NCI-H2029 treated with DMSO at 0.1 percent for 48 hours (cell line): ENCODE measurements at regions not wholly inside any gene's neighbourhood (a gene's known extent, or its start where the extent isn't known, plus 50 kb on each side); places are given as distances from the start of the nearest gene placed in this dataset.

ENCODE experiments used
- DNase-seq: peaks from one replicate; lab custom pipeline; 2025; lab: John Stamatoyannopoulos, UW

DNA sequence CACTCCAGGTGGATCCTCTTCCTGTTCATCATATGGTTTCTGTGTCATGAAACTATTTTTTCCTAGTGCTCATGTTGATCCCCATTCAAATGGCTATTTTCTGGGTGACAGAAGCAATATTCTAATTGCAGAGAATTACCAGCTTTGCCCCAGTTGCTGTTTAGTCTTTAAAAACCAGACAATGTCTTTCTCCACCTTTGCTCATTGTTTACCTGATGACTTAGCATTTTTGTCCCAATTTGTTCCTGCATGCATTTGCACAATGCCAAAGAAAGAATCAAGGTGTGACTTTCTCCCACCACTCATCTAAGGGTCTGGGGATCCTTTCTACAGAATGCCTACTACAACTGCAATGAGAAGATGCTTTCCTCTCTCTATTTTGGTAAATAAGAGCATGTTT lies 439.9 kb upstream of the MAF start:
- DNase-seq = no peak

DNA sequence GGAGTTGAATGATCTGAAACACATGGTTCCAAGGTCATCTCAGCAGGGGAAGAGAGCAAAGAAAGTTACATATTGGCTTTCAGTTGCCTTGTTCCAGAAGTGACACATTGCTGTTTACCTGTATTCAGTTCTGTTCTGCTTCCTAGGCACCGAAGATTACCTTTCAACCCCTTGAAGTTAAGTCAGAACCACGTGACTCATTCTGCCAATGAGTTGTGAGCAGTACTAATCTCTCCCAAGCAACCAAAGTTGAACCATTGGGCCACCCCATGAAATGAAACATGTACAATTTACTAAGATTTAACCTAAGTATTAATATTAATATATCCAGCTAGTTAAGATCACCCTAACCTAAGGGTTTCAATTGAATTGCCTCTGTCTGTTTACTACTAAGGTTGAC lies 439.2 kb upstream of the MAF start:
- DNase-seq = no peak

DNA sequence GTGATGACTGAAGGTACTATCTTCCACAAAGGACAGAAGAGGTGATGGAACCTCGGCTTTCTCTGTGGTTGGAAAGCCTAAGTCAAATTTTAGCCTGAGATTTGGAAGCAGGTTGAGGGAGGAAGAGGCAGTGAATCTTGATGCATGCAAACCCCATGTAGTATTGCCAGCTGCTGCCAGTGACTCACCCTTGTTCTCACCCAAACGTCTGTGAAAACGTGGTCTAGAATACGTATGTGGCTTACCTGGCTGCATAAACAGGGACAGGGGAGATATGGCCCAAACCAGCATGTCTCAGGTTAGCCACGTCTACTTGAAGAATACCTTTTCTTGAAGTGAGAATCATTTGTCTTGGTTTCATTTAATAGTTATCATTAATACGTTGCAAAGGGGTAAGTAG lies 438.0 kb upstream of the MAF start:
- no peak for DNase-seq

DNA sequence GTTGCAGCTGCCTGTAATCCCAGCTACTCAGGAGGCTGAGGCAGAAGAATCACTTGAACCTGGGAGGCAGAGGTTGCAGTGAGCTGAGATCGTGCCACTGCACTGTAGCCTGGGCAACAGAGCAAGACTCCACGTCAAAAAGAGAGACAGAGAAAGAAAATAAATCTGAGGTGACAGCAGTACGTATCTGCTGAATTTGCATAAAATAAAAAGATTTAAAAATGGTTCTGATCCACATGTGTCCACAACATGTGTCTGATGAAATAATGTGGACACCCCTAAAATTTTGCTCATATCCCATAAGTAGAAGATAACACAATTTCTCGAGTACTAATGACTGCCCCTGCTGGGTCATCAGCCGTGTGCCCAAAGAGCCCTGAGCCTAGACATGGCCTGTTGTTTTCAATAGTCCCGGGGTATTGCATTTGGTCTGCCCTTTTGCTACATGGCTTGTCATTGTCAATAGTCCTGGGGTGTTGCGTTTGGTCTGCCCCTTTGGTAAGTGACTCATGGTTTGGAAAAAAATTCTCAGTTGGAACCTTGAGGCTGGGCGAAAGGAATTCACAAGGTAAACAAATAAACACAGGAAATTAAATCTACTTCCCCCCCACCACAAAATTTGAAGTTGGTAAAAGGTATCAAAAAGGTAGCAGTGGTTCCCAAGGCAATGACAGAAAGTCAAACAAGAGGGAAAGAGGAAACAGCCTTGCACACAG lies 434.6 kb upstream of the MAF start:
- no peak for DNase-seq

DNA sequence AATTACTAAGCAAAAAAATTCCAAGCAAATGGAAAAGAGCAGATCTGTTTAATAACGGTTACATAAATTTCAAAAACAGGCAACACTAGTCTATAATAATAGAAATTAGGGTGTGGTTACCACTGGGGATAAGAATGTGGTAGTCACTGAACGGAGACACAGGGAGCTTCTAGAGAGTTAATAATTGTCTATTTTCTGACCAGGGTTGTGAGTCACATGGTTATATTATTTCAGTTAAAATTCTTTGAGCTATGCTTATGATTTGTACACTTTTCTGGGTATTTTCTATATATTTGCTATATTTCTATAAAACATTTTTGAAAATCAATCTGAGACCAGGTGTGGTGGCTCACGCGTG lies 433.9 kb upstream of the MAF start:
- no peak for DNase-seq

DNA sequence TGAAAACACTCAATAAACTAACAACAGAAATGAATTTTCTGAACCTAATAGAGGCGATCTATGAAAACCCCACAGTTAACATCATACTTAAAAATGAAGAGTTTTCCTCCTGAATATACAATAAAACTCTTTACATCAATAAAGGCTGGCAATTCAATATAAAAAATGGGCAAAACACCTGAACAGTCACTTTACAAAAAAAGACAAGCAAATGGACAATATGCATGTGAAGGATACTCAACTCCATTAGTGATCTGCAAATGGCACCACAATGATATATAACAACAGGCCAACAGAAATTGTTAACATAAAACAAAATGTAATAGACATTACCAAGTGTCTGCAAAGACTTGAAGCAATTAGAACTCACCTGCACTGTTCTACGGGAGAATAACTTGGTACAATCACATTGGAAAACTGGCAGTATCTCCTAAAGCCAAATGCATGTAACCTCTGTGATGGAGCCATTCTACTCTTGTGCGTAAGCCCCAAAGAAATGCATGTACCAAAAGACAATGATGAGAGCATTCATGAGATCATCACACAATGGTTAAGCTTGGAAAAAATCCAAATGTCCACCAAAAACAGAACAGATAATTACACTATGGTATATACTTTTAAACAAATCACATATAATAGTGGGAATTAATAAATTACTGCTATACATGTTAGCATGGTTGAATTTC lies 433.4 kb upstream of the MAF start:
- DNase-seq = no peak

DNA sequence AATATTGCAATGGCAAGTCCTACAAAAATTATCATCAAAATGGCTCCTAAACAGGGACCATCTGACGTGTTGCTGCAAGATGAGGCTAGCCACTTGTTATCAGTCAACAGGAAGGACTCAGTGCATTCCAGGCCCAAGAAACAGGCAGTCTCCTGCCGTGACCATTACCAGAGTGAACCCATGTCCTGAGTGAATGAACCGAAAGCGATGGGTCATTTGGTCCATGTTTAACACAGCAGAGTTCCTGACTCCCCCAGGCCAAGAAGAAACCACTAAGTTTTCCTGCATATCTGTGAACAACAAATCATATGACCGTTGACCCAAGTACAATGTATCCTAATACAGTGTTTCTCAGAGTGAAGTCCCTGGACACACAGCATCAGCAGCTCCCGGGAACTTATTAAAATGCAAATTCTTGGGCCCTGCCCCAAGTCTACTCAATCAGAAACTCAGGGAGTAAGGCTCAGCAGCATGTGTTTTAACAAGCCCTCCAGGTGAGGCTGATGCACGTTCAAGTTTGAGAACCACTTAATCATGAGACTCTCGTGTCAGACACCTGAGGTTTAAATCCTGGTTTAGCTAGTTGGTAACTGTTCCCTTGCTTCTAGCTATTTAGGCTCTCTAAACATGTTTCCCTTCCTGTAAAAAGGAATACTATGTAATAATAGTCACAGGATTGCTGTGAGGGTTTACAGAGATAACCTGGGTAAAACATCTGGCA lies 429.4 kb upstream of the MAF start:
- no peak for DNase-seq

DNA sequence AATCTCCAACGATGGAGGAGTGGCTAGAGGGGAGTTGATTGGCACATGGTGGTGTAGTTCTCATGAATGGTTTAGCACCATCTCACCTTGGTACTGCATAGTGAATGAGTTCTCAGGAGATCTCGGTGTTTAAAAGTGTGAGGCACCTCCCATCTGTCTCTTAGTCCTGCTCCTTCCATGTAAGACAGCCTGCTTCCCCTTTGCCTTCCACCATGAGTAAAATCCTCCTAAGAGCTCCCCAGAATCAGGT lies 428.8 kb upstream of the MAF start:
- no peak for DNase-seq

DNA sequence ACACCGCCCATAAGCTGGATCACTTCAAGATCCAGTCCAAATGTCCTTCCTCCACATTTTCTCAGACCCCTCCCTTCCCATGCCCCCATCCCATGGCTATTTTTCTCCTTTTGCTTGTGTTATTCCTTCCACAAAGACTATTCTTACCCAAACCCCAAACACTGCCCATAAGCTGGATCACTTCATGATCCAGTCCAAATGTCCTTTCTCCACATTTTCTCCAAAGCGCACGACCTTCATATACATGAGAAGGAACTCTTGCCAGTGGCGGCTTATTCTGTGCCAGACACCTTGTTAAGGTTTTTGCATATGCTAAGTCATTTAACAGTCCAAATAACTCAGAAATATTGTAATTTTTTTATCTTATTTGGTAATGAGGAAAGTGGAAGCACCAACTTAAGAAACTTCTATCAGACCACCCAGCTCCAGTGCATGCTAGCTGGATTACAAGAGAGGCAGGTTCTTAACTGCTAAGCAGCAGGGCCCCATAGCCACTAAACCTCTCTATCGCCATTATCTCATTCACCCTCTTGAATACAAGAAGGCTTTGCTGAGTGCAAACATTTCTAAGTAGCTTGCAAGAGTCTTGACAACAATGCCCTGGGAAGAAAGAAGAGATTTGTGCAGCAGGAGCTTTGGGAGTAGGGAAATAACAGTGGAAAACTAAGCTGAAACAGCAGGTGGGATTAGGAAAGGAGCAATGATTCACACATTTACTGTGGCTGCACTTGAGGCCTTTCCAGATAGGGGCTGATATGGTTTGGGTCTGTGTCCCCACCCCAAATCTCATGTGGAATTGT lies 428.2 kb upstream of the MAF start:
- DNase-seq = no peak

DNA sequence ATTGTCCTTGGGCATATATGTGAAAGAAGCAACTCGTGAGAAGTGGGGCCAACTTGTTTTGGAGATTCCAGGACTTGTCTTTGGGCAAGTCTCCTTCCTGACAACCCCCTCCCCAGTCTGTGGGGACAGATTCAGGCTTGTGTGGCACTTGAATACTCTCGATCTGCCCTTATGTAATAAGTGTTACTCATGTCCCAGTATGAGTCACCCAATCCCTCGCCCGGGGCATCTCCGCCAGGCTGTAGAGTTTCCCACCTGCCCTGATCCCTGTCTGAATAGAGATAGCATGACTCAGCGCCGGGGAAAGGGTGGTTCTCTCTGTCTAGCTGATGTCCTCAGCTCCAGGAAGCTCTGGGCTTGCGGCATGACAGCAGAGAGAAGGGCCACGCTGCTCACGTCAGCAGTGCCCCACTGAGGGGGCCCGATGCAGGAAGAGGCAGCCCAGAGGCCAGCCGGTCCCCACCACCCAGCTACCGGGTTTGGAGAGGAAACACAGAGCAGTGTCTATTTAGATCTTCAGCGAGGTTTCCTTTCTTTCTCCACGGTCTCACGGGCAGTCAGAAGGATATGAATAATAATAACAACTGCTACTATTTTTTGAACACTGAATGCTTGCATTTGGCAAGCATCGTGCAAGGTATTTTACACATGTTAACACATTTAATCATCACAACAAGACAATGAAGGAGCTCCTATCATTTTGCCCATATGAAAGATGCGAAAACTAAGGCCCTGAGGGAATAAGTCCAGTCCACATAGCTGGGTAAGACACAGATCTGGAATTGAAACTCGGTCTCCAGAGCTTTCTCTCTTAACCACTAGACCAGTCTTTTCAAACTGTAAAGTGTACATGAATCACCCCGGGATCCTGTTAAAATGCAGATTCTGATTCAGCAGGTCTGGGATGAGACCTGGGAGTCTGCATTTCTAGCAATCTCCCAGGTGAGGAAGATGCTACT lies 426.7 kb upstream of the MAF start:
- no peak for DNase-seq

DNA sequence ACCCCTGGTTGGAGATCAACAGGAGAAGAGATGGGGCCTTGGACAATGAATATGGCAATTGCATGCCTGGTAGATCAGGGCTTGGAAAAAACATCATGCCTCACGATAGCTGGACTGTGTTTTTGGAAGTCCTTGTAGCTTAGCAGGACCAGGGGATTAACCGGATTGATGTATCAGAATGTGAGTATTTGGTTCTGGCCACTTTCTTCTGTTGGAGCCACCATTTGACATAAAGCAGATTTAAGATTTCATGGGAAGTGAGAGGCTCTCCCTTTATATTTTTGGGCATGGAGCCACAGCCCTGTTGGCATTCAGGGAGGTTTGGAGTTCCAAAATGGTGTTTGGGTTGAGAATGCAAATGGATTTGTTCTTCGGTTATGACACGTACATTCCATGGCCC lies 424.7 kb upstream of the MAF start:
- DNase-seq = no peak

DNA sequence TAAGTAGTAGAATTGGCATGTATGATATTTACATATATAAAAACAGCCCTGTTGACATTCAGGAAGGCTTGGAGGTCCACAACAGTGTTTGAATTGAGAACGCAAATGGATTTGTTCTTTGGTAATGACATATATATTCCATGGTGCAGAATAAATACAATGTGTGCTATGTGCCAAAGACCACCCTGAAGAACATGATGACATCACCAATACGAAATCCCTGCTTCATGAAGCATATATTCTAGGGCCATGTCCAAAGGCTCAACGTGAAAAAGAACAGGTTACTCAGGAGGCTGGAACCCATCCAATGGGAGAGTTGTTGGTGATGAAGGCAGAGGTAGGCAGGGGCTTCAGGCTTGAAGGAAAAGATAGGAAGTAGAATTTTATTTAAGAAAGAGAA lies 423.9 kb upstream of the MAF start:
- DNase-seq = no peak

DNA sequence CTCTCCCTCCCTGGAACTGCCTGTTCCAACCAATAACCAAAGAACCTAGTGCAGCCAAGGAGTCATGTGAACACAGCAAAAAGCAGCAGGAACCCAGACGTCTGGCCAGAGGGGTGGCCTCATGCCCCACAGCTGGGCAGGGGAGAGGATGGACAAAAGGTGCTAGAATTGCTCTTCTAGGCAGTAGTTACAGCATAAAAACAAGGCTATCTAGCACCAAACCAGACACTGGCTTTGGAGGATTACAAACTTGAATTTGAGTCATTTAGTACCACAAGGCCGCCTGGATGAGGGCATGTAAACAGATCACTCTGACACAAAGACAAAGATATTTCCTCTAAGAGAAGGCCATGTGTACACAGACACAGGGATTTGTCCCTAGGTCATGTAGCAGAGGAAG lies 423.3 kb upstream of the MAF start:
- no peak for DNase-seq

DNA sequence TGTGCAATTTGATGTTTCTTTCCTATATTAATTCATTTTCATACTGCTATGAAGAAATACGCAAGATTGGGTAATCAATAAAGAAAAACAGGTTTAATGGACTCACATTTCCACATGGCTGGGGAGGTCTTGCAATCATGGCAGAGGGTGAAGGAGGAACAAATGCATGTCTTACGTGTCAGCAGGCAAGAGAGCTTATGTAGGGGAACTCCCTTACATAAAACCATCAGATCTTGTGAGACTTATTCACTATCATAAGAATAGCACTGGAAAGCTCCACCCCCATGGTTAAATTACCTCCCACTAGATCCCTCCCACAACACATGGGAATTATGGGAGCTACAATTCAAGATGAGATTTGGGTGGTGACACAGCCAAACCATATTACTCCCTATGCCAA lies 418.9 kb upstream of the MAF start:
- DNase-seq = no peak

DNA sequence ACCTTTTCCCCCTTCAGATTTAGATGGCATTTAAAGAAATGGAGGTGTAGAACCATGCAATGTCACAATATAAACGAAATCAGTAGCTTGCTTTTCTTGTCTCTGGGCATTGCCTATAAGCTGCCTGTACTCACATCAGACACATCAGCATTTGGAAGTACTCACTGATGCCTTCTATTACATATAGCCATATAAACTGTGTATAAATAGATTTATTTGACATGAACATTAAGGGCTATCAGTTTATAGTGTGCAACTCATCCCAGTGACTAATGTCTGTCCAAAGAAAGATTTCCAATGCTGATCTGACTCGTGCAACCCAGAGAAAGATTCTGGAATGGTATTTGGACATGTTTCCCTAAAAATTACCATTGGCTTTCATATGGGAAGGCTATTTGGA lies 417.9 kb upstream of the MAF start:
- DNase-seq = no peak

DNA sequence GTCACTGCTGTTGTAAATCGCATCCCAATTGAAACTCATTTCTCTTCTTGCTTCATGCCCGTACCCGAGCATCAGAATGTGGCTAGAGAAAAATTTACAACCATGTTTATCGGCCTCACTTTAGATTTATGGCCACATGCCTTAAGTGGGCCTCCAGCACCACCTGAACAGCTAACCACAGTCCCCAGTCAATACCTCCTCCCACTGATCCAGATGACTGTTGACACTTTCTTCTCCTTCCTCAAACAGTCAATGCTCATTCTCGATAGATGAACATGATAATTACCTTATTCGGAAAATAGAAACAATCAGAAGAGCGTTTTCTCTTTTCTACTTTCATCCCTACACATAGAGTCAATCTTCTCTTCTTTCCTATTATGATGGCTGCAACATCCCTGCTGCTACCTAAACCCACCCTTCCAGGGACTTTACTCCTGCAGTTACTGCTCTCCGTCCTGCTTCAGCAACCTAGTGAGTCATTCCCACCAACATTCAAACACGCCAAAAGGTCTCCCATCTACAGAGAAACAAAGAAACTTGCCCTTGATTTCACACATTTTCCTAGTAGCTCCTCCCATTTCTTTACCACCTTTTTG lies 416.3 kb upstream of the MAF start:
- no peak for DNase-seq

DNA sequence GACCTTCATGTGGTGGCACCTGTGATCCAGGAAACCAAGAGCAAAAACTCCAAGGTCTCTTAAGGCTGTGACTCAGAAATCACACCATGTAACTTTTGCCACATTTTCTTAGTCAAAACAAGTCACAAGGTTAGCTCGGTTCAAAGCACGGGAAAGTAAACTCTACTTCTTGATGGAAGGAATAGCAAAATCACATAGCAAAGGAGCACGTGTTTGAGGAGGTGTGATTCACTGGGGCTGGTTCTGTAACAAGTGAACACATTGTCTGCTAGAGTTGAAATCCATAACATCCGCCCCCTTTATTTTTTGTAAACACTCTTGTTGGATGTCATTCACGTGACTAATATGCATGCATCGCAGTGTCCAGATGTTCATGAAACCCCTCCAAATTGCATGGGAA lies 415.0 kb upstream of the MAF start:
- no peak for DNase-seq

DNA sequence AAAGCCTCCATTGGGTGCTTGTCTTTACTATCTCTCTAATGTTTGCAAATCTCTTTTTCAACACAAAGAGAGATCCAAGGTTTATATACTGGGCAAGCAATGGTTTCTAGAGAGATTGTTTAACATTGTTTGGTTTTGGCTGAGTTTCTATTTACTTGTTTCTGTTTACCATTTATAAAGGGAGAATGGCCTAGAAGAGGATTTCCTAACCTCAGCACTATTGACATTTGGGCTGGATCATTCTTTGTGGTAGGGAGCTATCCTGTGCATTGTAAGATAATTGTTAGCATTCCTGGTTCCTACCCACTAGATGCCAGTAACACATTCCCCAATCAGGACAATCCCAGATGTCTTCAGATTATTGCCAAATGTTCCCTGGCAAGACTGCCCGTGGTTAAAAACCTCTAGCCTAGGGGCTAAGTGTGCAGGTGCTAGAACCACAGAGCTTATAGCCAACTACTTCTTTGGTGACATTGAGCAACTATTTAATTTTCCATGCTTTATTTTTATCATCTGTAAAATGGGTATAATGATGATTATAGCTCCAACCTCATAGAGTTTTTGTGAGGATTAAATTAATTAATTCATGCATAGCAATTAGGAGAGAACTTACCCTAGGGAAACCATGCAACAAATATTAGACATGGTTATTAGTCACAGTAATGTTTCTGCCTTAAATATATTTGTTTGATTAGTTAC lies 413.9 kb upstream of the MAF start:
- peak; percentile 50 for DNase-seq

DNA sequence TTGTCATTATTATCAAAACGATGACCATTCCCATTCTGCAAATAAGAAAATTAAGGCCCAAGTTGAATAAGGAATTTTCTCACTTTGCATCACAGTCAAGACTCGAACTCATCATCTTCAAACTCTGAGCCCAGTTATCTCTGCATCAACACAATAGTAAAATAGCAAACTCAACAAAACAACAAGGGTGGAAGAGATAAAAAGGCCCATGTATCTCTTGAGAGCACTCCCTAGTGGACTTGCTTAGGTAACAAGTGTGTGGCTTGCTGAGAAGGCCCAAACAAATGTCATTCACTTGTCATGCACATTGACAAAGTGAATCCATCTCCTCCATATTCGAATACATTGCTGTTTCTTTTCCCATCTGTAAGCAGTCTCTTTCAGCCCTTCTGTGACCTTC lies 412.0 kb upstream of the MAF start:
- DNase-seq = no peak

DNA sequence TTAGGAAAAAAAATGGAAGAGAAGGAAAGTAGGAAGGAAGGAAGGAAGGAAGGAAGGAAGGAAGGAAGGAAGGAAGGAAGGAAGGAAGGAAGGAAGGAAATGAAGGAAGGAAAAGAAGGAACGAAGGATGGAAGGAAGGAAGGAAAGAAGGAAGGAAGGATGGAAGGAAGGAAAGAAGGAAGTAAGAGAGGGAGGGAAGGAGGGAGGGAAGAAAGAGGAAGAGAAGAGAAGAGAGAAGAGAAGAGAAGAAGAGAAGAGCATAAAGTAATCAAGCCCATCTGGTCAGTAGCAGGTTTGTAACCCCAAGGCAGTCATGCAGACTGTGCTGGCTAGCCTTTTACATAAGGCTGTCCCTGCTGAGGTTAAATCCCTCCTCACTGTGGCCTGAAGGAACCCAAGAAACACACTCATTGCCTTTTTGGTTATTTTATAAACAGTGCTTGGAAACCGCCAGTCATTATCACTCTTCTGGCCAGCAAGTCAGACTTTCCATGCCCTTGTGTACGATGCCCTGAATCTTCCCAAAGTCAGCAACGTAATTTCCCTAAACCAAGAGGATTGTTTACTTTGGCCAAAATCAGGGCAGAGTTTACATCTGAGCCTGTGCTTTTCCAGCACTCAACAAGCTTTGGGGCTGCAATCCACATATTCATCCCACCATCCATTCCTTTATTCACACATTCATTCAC lies 409.6 kb upstream of the MAF start:
- DNase-seq = no peak
